HL-60 (cell line): ENCODE measurements at regions not wholly inside any gene's neighbourhood (a gene's known extent, or its start where the extent isn't known, plus 50 kb on each side); places are given as distances from the start of the nearest gene placed in this dataset.

Source experiments
- DNase-seq, 2 experiments: peaks; one replicate each; pipeline ENCODE4 v3.0.0-alpha.2; 2010 to 2020; ENCODE audit warnings: low read depth in 1 of 2, low spot score in 1 of 2
- H3K27ac ChIP-seq: fragments of 250-450 bp; sonication (Bioruptor Pico); replicated peaks from 2 replicates; pipeline ENCODE4 v1.5.1; 2020; ENCODE audit warnings: mild to moderate bottlenecking, moderate library complexity
- H3K27me3 ChIP-seq: fragments of 250-450 bp; sonication (Bioruptor Pico); 2 replicates; pipeline ENCODE4 v1.5.1; 2021; ENCODE audit warnings: mild to moderate bottlenecking, moderate library complexity; ENCODE audit not compliant: insufficient read depth, poor library complexity, severe bottlenecking
- H3K4me3 ChIP-seq: replicated peaks from 2 replicates; pipeline ENCODE4 v1.5.1; 2011; ENCODE audit warnings: mild to moderate bottlenecking, control low read depth, low read length; ENCODE audit not compliant: insufficient read depth
- GABPA ChIP-seq: IDR thresholded peaks from 2 replicates; pipeline ENCODE4 v1.6.1; 2012; ENCODE audit warnings: low read depth
- POLR2AphosphoS5 ChIP-seq: IDR thresholded peaks from 2 replicates; pipeline ENCODE4 v1.6.1; 2012; ENCODE audit warnings: low read depth
- SPI1 ChIP-seq: IDR thresholded peaks from 2 replicates; pipeline ENCODE4 v1.6.1; 2012; ENCODE audit warnings: low read depth, mild to moderate bottlenecking, borderline replicate concordance
- TF ChIP-seq, protein P1 (sequence below): IDR thresholded peaks from 2 replicates; pipeline ENCODE4 v1.6.1; 2012; ENCODE audit warnings: low read depth; ENCODE audit not compliant: insufficient replicate concordance
- TF ChIP-seq, protein P2 (sequence below): IDR thresholded peaks from one replicate; pipeline ENCODE4 v1.5.1; 2011; ENCODE audit warnings: low read length, control low read depth, inconsistent platforms; ENCODE audit not compliant: insufficient read depth

DNA sequence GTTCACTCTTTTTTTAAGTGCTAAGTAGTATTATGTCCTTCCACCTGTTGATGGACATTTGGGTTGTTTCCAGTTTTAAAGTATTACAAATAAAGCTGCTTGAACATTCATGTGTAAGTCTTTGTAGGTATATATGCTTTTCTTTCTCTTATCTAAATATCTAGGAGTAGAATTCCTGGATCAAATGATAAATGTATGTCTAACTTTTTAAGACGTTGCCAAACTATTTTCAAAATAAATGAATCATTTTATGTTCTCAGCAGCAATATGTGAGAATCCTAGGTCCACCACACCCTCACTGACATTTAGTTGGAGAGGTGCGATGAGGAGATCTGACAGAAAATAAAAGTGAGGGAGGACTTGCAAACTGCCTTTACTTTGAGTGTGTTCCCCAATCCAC lies 291.7 kb upstream of the UGT8 start:
- Histone ChIP-seq H3K27ac (no peak overlapping the region), H3K4me3 (no peak overlapping the region), H3K27me3 (no peaks in the 10 kb centered on the region)
- TF ChIP-seq SPI1 (no peak), GABPA (no peak), POLR2AphosphoS5 (no peak)
- TF ChIP-seq, protein P1, sequence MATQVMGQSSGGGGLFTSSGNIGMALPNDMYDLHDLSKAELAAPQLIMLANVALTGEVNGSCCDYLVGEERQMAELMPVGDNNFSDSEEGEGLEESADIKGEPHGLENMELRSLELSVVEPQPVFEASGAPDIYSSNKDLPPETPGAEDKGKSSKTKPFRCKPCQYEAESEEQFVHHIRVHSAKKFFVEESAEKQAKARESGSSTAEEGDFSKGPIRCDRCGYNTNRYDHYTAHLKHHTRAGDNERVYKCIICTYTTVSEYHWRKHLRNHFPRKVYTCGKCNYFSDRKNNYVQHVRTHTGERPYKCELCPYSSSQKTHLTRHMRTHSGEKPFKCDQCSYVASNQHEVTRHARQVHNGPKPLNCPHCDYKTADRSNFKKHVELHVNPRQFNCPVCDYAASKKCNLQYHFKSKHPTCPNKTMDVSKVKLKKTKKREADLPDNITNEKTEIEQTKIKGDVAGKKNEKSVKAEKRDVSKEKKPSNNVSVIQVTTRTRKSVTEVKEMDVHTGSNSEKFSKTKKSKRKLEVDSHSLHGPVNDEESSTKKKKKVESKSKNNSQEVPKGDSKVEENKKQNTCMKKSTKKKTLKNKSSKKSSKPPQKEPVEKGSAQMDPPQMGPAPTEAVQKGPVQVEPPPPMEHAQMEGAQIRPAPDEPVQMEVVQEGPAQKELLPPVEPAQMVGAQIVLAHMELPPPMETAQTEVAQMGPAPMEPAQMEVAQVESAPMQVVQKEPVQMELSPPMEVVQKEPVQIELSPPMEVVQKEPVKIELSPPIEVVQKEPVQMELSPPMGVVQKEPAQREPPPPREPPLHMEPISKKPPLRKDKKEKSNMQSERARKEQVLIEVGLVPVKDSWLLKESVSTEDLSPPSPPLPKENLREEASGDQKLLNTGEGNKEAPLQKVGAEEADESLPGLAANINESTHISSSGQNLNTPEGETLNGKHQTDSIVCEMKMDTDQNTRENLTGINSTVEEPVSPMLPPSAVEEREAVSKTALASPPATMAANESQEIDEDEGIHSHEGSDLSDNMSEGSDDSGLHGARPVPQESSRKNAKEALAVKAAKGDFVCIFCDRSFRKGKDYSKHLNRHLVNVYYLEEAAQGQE: no peak
- TF ChIP-seq, protein P2, sequence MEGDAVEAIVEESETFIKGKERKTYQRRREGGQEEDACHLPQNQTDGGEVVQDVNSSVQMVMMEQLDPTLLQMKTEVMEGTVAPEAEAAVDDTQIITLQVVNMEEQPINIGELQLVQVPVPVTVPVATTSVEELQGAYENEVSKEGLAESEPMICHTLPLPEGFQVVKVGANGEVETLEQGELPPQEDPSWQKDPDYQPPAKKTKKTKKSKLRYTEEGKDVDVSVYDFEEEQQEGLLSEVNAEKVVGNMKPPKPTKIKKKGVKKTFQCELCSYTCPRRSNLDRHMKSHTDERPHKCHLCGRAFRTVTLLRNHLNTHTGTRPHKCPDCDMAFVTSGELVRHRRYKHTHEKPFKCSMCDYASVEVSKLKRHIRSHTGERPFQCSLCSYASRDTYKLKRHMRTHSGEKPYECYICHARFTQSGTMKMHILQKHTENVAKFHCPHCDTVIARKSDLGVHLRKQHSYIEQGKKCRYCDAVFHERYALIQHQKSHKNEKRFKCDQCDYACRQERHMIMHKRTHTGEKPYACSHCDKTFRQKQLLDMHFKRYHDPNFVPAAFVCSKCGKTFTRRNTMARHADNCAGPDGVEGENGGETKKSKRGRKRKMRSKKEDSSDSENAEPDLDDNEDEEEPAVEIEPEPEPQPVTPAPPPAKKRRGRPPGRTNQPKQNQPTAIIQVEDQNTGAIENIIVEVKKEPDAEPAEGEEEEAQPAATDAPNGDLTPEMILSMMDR: no peak
- DNase-seq: no peak

DNA sequence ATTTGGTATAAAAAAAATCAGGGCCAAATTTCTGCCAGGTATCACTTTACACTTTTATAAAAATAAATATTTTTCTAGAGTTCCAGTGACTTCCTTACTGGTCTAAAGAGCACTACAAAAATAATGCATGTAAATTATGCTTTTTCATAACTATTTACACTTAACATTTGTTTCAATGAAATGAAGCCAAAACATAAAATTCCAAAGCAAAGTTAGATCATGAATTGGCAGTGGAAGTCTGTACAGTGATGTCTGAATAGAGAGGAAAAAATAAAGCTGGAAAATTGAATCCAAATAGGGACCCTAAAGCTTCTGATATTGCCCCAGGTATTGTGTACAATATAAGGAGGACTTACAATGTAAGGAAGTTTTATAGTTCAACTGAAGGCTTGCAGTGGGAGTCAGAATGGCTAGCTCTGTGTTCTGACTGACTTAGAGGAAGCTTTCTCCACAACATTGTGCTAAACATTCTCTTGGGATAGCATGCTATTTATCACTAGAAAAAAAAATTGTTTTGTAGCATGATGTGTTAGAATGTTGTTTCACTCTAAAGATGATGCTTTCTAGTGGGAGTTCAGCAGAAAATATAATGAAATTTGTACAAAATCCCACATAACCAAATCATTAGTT lies 288.2 kb upstream of the UGT8 start:
- Histone ChIP-seq H3K27ac (no peak overlapping the region), H3K4me3 (no peak overlapping the region), H3K27me3 (no peaks in the 10 kb centered on the region)
- no peak for DNase-seq
- TF ChIP-seq SPI1 (no peak), GABPA (no peak), POLR2AphosphoS5 (no peak)
- TF ChIP-seq, protein P2: no peak
- TF ChIP-seq, protein P1: no peak

DNA sequence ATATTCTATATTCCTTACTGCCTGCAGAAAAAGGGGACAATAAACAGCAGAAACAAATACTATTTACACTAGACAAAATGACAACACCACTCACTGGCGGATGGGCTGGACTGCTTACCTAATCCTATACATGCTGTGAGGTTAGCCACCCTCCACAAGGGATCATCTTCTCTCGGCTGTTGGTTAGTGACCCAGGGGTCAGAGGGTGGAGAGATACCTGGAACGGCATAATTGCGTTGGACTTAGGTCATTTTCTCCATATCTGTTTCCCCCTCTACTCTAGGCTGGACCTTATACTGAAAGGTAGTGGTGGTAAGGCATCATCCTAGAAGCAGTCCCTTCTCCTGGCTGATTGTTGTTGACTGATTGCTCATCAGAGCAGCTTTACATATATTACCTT lies 286.8 kb upstream of the UGT8 start:
- no peak overlapping the region for H3K27ac ChIP-seq
- no peaks in the 10 kb centered on the region for H3K27me3 ChIP-seq
- H3K4me3 ChIP-seq: no peak overlapping the region
- TF ChIP-seq, protein P1: no peak
- TF ChIP-seq, protein P2: no peak
- TF ChIP-seq GABPA (no peak), POLR2AphosphoS5 (no peak), SPI1 (no peak)
- DNase-seq: no peak
